ENCODE measurements at regions not wholly inside any gene's neighbourhood (a gene's known extent, or its start where the extent isn't known, plus 50 kb on each side); places are given as distances from the start of the nearest gene placed in this dataset.

GRCh38 chr10:3990307-3990706, 205.3 kb upstream of the KLF6 start:
- CTCF ChIA-PET: interaction anchor here (1.1 to 1.5 kb wide), 2 partner anchors 8 to 9 kb away, joined by 3 to 4 read pairs; no protein-coding TSS in a partner anchor
- no peaks in the 10 kb centered on the region for H3K9me3 Mint-ChIP-seq
- intact Hi-C loops (cut with micrococcal nuclease): no loop called here

GRCh38 chr10:3987143-3987974, 202.3 kb upstream of the KLF6 start:
- no peaks in the 10 kb centered on the region for H3K27me3 Mint-ChIP-seq (ENCODE audit: low read depth)
- CTCF ChIA-PET: no interaction called here
- H3K9me3 Mint-ChIP-seq: peaks cover 5% of the 10 kb centered on the region
- H3K4me1 Mint-ChIP-seq (ENCODE audit: low read depth): peaks cover 2% of the 10 kb centered on the region
- intact Hi-C loops (cut with micrococcal nuclease): no loop called here
- no peak for DNase-seq
- no peak overlapping the region for H3K4me3 Mint-ChIP-seq
- peaks cover 3% of the 10 kb centered on the region for H3K36me3 Mint-ChIP-seq (ENCODE audit: low read depth)
- no peak overlapping the region for H3K27ac Mint-ChIP-seq

More at GRCh38 chr10:3990307-3990706, 205.3 kb upstream of the KLF6 start:
- no peak overlapping the region for H3K4me3 Mint-ChIP-seq
- DNase-seq: no peak
- no peak overlapping the region for H3K27ac Mint-ChIP-seq
- no peaks in the 10 kb centered on the region for H3K27me3 Mint-ChIP-seq (ENCODE audit: low read depth)
- H3K36me3 Mint-ChIP-seq (ENCODE audit: low read depth): no peaks in the 10 kb centered on the region
- no peaks in the 10 kb centered on the region for H3K4me1 Mint-ChIP-seq (ENCODE audit: low read depth)

- no peak overlapping the region for H3K27ac Mint-ChIP-seq
- peaks cover 3% of the 10 kb centered on the region for H3K36me3 Mint-ChIP-seq (ENCODE audit: low read depth)
- DNase-seq: no peak
- CTCF ChIA-PET: no interaction called here
- H3K27me3 Mint-ChIP-seq (ENCODE audit: low read depth): no peaks in the 10 kb centered on the region
- H3K4me1 Mint-ChIP-seq (ENCODE audit: low read depth): peaks cover 4% of the 10 kb centered on the region
- intact Hi-C loops (cut with micrococcal nuclease): no loop called here
- H3K9me3 Mint-ChIP-seq: peaks cover 5% of the 10 kb centered on the region
- H3K4me3 Mint-ChIP-seq: no peak overlapping the region
Observed at GRCh38 chr10:3986493-3987142, 201.6 kb upstream of the KLF6 start.

DNA sequence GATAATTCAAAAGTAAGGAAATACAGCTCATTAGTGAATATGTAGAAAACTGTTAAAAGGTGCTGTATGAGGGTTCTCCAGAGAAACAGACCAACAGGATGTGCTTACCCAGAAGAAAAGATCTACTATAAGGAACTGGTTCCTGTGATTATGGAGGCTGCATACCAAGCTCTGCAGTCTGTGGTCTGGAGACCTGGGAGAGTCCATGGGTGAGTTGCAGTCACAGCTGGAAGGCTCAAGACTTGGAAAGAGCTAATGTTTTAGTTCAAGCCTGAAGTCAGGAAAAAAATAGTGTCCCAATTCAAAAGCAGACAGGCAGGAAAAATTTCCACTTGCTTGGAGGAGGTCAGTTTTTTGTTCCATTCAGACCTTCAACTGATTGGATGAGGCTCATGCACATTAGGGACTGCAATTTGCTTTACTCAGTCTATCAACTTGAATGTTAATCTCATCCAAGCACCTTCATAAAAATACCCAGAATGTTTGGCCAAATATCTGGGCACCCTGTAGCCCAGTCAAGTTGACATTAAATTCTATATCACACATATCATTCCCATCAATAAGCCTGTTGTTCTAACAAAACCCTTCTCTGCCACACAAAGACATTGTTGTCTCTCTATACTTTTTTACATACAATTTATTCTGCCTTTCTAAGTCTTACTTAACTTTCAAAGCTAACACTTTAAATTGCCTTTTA, 197.9 kb upstream of the KLF6 start:
- Mint-ChIP-seq H3K27me3 (ENCODE audit: low read depth) (no peaks in the 10 kb centered on the region), H3K27ac (no peak overlapping the region), H3K9me3 (peaks cover 5% of the 10 kb centered on the region), H3K36me3 (ENCODE audit: low read depth) (peaks cover 3% of the 10 kb centered on the region), H3K4me3 (no peak overlapping the region), H3K4me1 (ENCODE audit: low read depth) (peaks cover 31% of the 10 kb centered on the region)
- no peak for DNase-seq
- CTCF ChIA-PET: interaction anchor here (0.8 to 1.1 kb wide), 2 partner anchors 8 kb away, joined by 3 read pairs; no protein-coding TSS in a partner anchor
- intact Hi-C loops (cut with micrococcal nuclease): no loop called here

- Mint-ChIP-seq H3K27me3 (ENCODE audit: low read depth) (no peaks in the 10 kb centered on the region), H3K9me3 (peaks cover 5% of the 10 kb centered on the region), H3K4me1 (ENCODE audit: low read depth) (peaks cover 31% of the 10 kb centered on the region), H3K36me3 (ENCODE audit: low read depth) (peaks cover 3% of the 10 kb centered on the region), H3K27ac (no peak overlapping the region), H3K4me3 (no peak overlapping the region)
- no peak for DNase-seq
- intact Hi-C loops (cut with micrococcal nuclease): loop anchor here (2.0 kb wide), 1 partner anchor 150 kb away; no protein-coding TSS in a partner anchor
- CTCF ChIA-PET: interaction anchor here (0.6 to 1.1 kb wide), 2 partner anchors 9 to 278 kb away, joined by 3 to 4 read pairs; no protein-coding TSS in a partner anchor
Observed at GRCh38 chr10:3981300-3981699, 196.3 kb upstream of the KLF6 start.

GRCh38 chr10:3980660-3981059, 195.7 kb upstream of the KLF6 start:
- Mint-ChIP-seq H3K9me3 (peaks cover 5% of the 10 kb centered on the region), H3K27me3 (ENCODE audit: low read depth) (no peaks in the 10 kb centered on the region), H3K36me3 (ENCODE audit: low read depth) (peaks cover 3% of the 10 kb centered on the region), H3K4me3 (no peak overlapping the region), H3K4me1 (ENCODE audit: low read depth) (peaks cover 31% of the 10 kb centered on the region), H3K27ac (no peak overlapping the region)
- CTCF ChIA-PET: interaction anchor here (1.1 kb wide), 1 partner anchor 10 kb away, joined by 4 read pairs; no protein-coding TSS in a partner anchor
- intact Hi-C loops (cut with micrococcal nuclease): loop anchor here (1.0 to 2.0 kb wide), 2 partner anchors 45 to 150 kb away; no protein-coding TSS in a partner anchor
- no peak for DNase-seq

DNA sequence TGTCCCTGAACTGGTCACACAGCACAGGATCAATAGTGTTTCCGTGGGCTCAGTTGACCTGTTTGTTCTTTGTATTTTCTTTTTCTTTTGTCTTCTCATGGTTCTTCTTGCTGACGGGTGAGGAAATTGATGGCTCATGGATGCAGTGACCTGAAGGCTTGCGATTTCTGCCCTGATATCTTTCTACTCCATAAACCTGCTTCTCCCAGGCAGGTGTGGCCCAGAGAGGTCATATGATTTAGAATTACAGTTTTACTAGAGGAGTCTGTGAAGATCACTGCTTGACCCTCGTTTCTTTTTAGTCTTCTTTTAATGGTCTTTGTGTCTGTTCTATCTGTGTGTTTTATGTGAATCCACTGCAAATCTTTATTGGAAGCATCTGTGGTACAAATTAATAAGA, 195.1 kb upstream of the KLF6 start:
- Mint-ChIP-seq H3K9me3 (peaks cover 5% of the 10 kb centered on the region), H3K4me3 (no peak overlapping the region), H3K27me3 (ENCODE audit: low read depth) (no peaks in the 10 kb centered on the region), H3K36me3 (ENCODE audit: low read depth) (peaks cover 3% of the 10 kb centered on the region), H3K4me1 (ENCODE audit: low read depth) (peaks cover 31% of the 10 kb centered on the region), H3K27ac (no peak overlapping the region)
- CTCF ChIA-PET: no interaction called here
- intact Hi-C loops (cut with micrococcal nuclease): loop anchor here (1.0 to 2.0 kb wide), 2 partner anchors 45 to 151 kb away; no protein-coding TSS in a partner anchor
- DNase-seq: no peak

- CTCF ChIA-PET: no interaction called here
- intact Hi-C loops (cut with micrococcal nuclease): loop anchor here (10.0 kb wide), 1 partner anchor 676 kb away; no protein-coding TSS in a partner anchor
- peaks cover 36% of the 10 kb centered on the region for H3K4me1 Mint-ChIP-seq (ENCODE audit: low read depth)
Observed at GRCh38 chr10:3978761-3979160, 193.8 kb upstream of the KLF6 start.

DNA sequence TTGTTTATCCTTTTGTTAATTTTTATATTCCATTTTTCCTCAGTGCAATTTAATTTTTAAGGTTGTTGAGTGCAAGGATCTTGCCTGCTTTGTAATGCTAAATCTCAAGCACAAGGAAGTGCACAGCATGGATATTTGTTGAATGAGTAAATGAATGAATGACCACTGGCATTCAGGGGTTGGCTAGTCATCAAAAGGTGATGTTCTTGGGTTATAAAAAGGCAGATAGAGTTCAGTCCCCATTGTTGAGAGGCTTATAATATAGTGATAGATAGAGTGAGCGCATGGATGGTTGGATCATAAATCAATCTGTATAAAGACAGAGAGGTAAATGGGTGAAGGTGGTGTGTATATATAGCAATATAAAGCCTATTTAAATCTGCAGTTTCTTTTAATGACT, 193.2 kb upstream of the KLF6 start:
- intact Hi-C loops (cut with micrococcal nuclease): loop anchor here (10.0 kb wide), 1 partner anchor 677 kb away; no protein-coding TSS in a partner anchor
- no peak for DNase-seq
- CTCF ChIA-PET: interaction anchor here (0.6 kb wide), 1 partner anchor 392 kb away, joined by 3 read pairs; no protein-coding TSS in a partner anchor
- Mint-ChIP-seq H3K4me3 (no peak overlapping the region), H3K27ac (no peak overlapping the region), H3K27me3 (ENCODE audit: low read depth) (no peaks in the 10 kb centered on the region), H3K36me3 (ENCODE audit: low read depth) (peaks cover 4% of the 10 kb centered on the region), H3K9me3 (peaks cover 9% of the 10 kb centered on the region), H3K4me1 (ENCODE audit: low read depth) (peaks cover 36% of the 10 kb centered on the region)

More at GRCh38 chr10:3978761-3979160, 193.8 kb upstream of the KLF6 start:
- no peak overlapping the region for H3K27ac Mint-ChIP-seq
- H3K9me3 Mint-ChIP-seq: peaks cover 10% of the 10 kb centered on the region
- H3K27me3 Mint-ChIP-seq (ENCODE audit: low read depth): no peaks in the 10 kb centered on the region
- H3K4me3 Mint-ChIP-seq: no peak overlapping the region
- DNase-seq: peak; percentile 31
- peaks cover 4% of the 10 kb centered on the region for H3K36me3 Mint-ChIP-seq (ENCODE audit: low read depth)

GRCh38 chr10:3977761-3978160, 192.8 kb upstream of the KLF6 start:
- H3K36me3 Mint-ChIP-seq (ENCODE audit: low read depth): peaks cover 4% of the 10 kb centered on the region
- intact Hi-C loops (cut with micrococcal nuclease): loop anchor here (10.0 kb wide), 1 partner anchor 677 kb away; no protein-coding TSS in a partner anchor
- no peak for DNase-seq
- no peak overlapping the region for H3K27ac Mint-ChIP-seq
- peaks cover 8% of the 10 kb centered on the region for H3K9me3 Mint-ChIP-seq
- H3K4me1 Mint-ChIP-seq (ENCODE audit: low read depth): peaks cover 39% of the 10 kb centered on the region
- no peaks in the 10 kb centered on the region for H3K27me3 Mint-ChIP-seq (ENCODE audit: low read depth)
- no peak overlapping the region for H3K4me3 Mint-ChIP-seq
- CTCF ChIA-PET: interaction anchor here (0.6 kb wide), 1 partner anchor 392 kb away, joined by 3 read pairs; no protein-coding TSS in a partner anchor

DNA sequence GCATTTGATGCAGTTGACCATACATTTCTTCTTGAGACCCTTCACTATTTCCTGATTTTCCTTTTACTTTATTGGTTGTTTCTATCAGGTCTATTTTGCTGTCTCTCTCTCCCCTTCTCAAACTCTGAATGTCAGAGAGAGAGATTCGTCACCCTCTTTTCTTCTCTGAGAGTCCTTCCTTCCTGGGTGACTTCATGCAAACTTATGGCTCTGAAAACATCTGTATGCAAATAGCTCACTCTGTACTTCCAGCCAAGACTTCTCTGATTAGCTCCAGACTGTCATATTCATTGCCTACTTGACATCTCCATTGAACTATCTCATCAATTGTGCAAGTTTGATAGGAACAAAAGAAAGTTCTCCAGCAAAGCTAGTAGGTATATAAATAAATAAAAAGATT, 191.7 kb upstream of the KLF6 start:
- Mint-ChIP-seq H3K4me3 (no peak overlapping the region), H3K4me1 (ENCODE audit: low read depth) (peaks cover 47% of the 10 kb centered on the region), H3K36me3 (ENCODE audit: low read depth) (peaks cover 2% of the 10 kb centered on the region), H3K27ac (no peak overlapping the region), H3K27me3 (ENCODE audit: low read depth) (no peaks in the 10 kb centered on the region), H3K9me3 (peaks cover 5% of the 10 kb centered on the region)
- DNase-seq: no peak
- CTCF ChIA-PET: interaction anchor here (0.5 kb wide), 1 partner anchor 101 kb away, joined by 3 read pairs; no protein-coding TSS in a partner anchor
- intact Hi-C loops (cut with micrococcal nuclease): loop anchor here (10.0 kb wide), 1 partner anchor 678 kb away; no protein-coding TSS in a partner anchor

Data from activated naive CD4-positive, alpha-beta T cell treated with anti-CD3 and anti-CD28 coated beads for 36 hours (primary cell).